OCI-LY1 (cell line): ENCODE measurements at regions not wholly inside any gene's neighbourhood (a gene's known extent, or its start where the extent isn't known, plus 50 kb on each side); places are given as distances from the start of the nearest gene placed in this dataset.

Experiments used
- H2AFZ ChIP-seq: fragments of 200-600 bp; sonication (generic), shearing (Covaris generic); 2 replicates; pipeline ENCODE4 v1.6.0; 2014; ENCODE audit warnings: antibody characterized with exemption, mild to moderate bottlenecking, low read length
- H3F3A ChIP-seq: fragments of 200-600 bp; sonication (generic), shearing (Covaris generic); 2 replicates; pipeline ENCODE4 v1.6.0; 2014; ENCODE audit warnings: mild to moderate bottlenecking, antibody characterized with exemption, low read length, moderate library complexity; ENCODE audit not compliant: insufficient read depth
- H3K27ac ChIP-seq: fragments of 200-600 bp; sonication (generic); 2 replicates; pipeline ENCODE4 v1.5.1; 2014; ENCODE audit warnings: low read length, mixed run types, mild to moderate bottlenecking, low read depth; ENCODE audit not compliant: poor library complexity, severe bottlenecking
- H3K27me3 ChIP-seq: fragments of 200-600 bp; sonication (generic); 2 replicates; pipeline ENCODE4 v1.6.0; 2014; ENCODE audit warnings: antibody characterized with exemption, mild to moderate bottlenecking, low read length, moderate library complexity; ENCODE audit not compliant: insufficient read depth
- H3K36me3 ChIP-seq: fragments of 200-600 bp; sonication (generic); 2 replicates; pipeline ENCODE4 v1.6.1; 2014; ENCODE audit warnings: mild to moderate bottlenecking, antibody characterized with exemption, low read length, moderate library complexity, mixed read lengths; ENCODE audit not compliant: insufficient read depth
- H3K4me1 ChIP-seq: fragments of 200-600 bp; sonication (generic); 2 replicates; pipeline ENCODE4 v1.5.1; 2014; ENCODE audit warnings: mild to moderate bottlenecking, low read length, moderate library complexity; ENCODE audit not compliant: insufficient read depth, severe bottlenecking
- H3K4me2 ChIP-seq: fragments of 200-600 bp; sonication (generic), shearing (Covaris generic); 2 replicates; pipeline ENCODE4 v1.6.1; 2014; ENCODE audit warnings: low read length
- H3K4me3 ChIP-seq: fragments of 200-600 bp; sonication (generic); 2 replicates; pipeline ENCODE4 v1.5.1; 2014; ENCODE audit warnings: low read length, low read depth, mild to moderate bottlenecking, mixed read lengths; ENCODE audit not compliant: poor library complexity, severe bottlenecking
- H3K79me2 ChIP-seq: fragments of 200-600 bp; shearing (Covaris generic); 2 replicates; pipeline ENCODE4 v1.6.1; 2016; ENCODE audit warnings: mixed run types, low read length, mixed read lengths; ENCODE audit not compliant: insufficient read depth
- H3K9ac ChIP-seq: fragments of 200-600 bp; sonication (generic), shearing (Covaris generic); 2 replicates; pipeline ENCODE4 v1.6.1; 2014; ENCODE audit warnings: mild to moderate bottlenecking, low read length, mixed read lengths
- H3K9me2 ChIP-seq: fragments of 200-600 bp; sonication (generic), shearing (Covaris generic); 2 replicates; pipeline ENCODE4 v1.6.1; 2014; ENCODE audit warnings: low read depth, mild to moderate bottlenecking, low read length, mixed read lengths
- H3K9me3 ChIP-seq: fragments of 200-600 bp; shearing (Covaris generic); 2 replicates; pipeline ENCODE4 v1.6.1; 2014; ENCODE audit warnings: low read length, mixed read lengths
- H4K20me1 ChIP-seq: fragments of 200-600 bp; sonication (generic), shearing (Covaris generic); 2 replicates; pipeline ENCODE4 v1.6.0; 2016; ENCODE audit warnings: mild to moderate bottlenecking, low read length; ENCODE audit not compliant: insufficient read depth
- EZH2 ChIP-seq: fragments of 200-600 bp; sonication (generic), shearing (Covaris generic); IDR thresholded peaks from 2 replicates; pipeline ENCODE4 v1.8.0; 2017; ENCODE audit warnings: borderline replicate concordance, mixed run types, mild to moderate bottlenecking, antibody characterized with exemption, low read length, moderate library complexity, mixed read lengths
- TF ChIP-seq, protein P1 (sequence below): fragments of 200-600 bp; sonication (generic), shearing (Covaris generic); IDR thresholded peaks from 2 replicates; pipeline ENCODE4 v1.5.1; 2017; ENCODE audit warnings: mild to moderate bottlenecking, antibody characterized with exemption, low read length, moderate library complexity, mixed read lengths

DNA sequence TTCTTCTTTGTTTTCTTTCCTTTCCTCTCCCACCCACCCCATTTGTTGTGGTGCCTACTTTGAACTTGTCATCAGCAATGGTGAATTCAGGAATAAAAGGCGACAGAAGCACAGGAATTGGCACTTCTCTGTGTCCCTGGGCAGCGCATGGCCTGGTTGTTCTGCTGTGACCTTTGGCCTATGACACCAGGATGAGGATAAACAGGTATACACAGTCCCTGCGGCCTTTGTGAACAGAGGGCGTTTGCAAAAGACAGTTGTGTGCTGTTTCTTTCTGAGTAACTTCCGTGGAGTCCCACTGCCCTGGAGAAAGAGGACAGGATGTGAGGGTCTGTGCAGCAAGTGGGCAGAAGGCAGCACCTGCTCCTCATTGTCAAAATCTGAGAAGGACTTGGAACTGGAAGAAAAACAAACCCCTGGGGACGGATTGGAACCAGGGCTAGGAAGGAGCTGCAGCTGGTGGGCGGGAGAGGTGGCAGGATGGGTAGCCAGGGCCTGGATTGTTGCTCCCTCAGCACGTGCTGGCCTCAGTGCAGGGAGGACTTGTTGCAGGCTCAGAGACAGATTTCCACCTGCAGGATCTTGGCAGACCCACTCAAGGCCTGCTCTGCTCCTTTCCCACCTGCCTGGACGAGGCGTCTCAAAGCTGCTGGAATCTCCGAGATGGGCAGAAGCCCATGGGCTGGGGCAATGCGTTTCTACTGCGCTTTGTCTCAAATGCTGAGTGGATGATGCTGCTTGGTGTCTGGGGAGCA is 159.5 kb downstream of the ACKR3 start:
- TF ChIP-seq EZH2, result no peak
- H3F3A ChIP-seq, result no peaks in the 10 kb centered on the region
- no peak overlapping the region for H3K9ac ChIP-seq
- no peaks in the 10 kb centered on the region for H3K79me2 ChIP-seq
- no peaks in the 10 kb centered on the region for H3K9me3 ChIP-seq
- no peaks in the 10 kb centered on the region for H3K9me2 ChIP-seq
- no peak overlapping the region for H3K4me2 ChIP-seq
- no peaks in the 10 kb centered on the region for H3K27me3 ChIP-seq
- H3K27ac ChIP-seq, result no peak overlapping the region
- H3K36me3 ChIP-seq, result no peaks in the 10 kb centered on the region
- no peaks in the 10 kb centered on the region for H4K20me1 ChIP-seq
- H3K4me1 ChIP-seq, result no peaks in the 10 kb centered on the region
- no peak overlapping the region for H3K4me3 ChIP-seq
- H2AFZ ChIP-seq, result no peak overlapping the region

DNA sequence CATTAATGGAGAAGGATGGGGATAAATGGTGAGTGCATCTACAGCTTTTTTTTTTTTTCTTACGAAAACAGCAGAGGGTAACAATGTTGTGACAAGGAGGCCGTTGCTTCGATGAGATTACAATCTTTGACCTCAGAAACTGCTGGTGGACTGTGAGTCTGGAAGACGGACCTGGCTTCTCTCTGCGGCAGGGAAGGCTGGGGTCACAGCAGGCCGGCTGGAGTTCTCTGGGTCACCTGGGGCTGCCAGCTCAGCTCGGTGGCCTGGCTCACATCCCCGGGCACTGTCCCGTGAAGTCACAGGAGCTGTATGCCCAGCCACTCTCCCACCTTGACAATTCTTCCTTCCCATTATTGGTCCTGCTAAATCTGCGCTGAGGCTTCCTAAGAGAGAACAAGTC is 160.8 kb downstream of the ACKR3 start:
- Histone ChIP-seq H3K79me2 (no peaks in the 10 kb centered on the region), H4K20me1 (no peaks in the 10 kb centered on the region), H2AFZ (no peak overlapping the region), H3K4me1 (no peaks in the 10 kb centered on the region), H3K9me2 (no peaks in the 10 kb centered on the region), H3K27ac (no peak overlapping the region), H3K4me2 (no peak overlapping the region), H3K9me3 (no peaks in the 10 kb centered on the region), H3K4me3 (no peak overlapping the region), H3F3A (no peaks in the 10 kb centered on the region), H3K27me3 (no peaks in the 10 kb centered on the region), H3K36me3 (no peaks in the 10 kb centered on the region), H3K9ac (no peak overlapping the region)
- TF ChIP-seq EZH2, result no peak
- TF ChIP-seq, protein P1, sequence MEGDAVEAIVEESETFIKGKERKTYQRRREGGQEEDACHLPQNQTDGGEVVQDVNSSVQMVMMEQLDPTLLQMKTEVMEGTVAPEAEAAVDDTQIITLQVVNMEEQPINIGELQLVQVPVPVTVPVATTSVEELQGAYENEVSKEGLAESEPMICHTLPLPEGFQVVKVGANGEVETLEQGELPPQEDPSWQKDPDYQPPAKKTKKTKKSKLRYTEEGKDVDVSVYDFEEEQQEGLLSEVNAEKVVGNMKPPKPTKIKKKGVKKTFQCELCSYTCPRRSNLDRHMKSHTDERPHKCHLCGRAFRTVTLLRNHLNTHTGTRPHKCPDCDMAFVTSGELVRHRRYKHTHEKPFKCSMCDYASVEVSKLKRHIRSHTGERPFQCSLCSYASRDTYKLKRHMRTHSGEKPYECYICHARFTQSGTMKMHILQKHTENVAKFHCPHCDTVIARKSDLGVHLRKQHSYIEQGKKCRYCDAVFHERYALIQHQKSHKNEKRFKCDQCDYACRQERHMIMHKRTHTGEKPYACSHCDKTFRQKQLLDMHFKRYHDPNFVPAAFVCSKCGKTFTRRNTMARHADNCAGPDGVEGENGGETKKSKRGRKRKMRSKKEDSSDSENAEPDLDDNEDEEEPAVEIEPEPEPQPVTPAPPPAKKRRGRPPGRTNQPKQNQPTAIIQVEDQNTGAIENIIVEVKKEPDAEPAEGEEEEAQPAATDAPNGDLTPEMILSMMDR, result no peak

DNA sequence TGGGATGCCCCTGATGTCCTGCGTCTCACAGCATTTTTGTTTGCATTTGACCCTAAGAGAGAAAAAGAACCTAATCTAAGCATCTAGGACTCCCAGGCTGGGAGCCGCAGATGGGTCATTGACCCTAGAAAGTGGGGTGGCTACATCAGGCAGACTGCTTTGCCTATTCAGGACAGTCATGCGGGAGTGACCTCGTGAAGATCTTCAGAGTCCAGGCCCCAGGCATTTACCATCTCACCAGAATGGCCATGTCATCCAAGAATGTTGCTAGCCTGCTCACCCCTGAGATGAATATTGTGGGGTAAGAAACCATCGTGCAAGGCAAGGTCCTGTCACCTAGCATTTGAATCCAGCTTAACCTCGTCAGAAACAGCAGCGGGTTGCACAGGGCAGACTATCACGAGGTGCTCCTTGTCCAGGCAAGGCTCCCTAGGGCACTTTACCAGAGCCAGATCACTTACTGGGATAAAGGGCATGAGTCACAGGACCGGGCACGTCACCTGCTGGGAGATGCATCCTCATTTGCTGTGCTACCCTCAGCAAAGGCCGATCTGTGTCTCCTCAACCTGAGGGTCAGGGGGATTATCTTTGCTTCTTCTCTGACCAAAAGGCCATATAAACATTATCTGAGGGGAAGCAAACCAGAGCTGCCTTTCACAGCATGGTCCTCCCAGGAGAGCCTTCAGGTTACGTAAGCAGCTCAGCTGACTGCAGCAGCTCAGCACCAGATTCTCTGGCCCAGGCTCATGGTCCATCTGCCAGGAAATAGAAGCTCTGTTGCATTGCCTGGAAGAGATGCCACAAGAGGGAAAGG is 162.3 kb downstream of the ACKR3 start:
- no peaks in the 10 kb centered on the region for H3K9me2 ChIP-seq
- no peaks in the 10 kb centered on the region for H3K4me1 ChIP-seq
- no peak overlapping the region for H2AFZ ChIP-seq
- H3F3A ChIP-seq, result no peaks in the 10 kb centered on the region
- H3K79me2 ChIP-seq, result no peaks in the 10 kb centered on the region
- H3K9me3 ChIP-seq, result no peaks in the 10 kb centered on the region
- no peak overlapping the region for H3K4me3 ChIP-seq
- H3K27ac ChIP-seq, result no peak overlapping the region
- H3K27me3 ChIP-seq, result no peaks in the 10 kb centered on the region
- TF ChIP-seq EZH2, result no peak
- TF ChIP-seq, protein P1, result no peak
- no peak overlapping the region for H3K4me2 ChIP-seq
- H4K20me1 ChIP-seq, result no peaks in the 10 kb centered on the region
- no peaks in the 10 kb centered on the region for H3K36me3 ChIP-seq
- H3K9ac ChIP-seq, result no peak overlapping the region
